Peyer's patch (tissue), 4 donors: ENCODE measurements at regions not wholly inside any gene's neighbourhood (a gene's known extent, or its start where the extent isn't known, plus 50 kb on each side); places are given as distances from the start of the nearest gene placed in this dataset.

Source experiments
- CTCF ChIP-seq, 6 experiments: fragments of 450-650 bp in 4 of 6; fragments of 200-600 bp in 2 of 6; sonication (generic) in 1 of 6; IDR thresholded peaks; one replicate each; pipeline ENCODE4 v1.5.1; 2017 to 2019; ENCODE audit warnings: antibody characterized with exemption in 6 of 6, mild to moderate bottlenecking in 3 of 6, moderate library complexity in 1 of 6
- POLR2A ChIP-seq, 2 donors: fragments of 450-650 bp; IDR thresholded peaks; one replicate each; pipeline ENCODE4 v1.5.1; 2017; ENCODE audit warnings: antibody characterized with exemption in 2 of 2, mild to moderate bottlenecking in 2 of 2, moderate library complexity in 2 of 2

- TF ChIP-seq CTCF (IDR thresholded peaks at IDR 0.05) (no peak), POLR2A (IDR thresholded peaks at IDR 0.05) (no peak)
Observed at GRCh38 chr14:28577187-28577586, 189.4 kb upstream of the FOXG1 start.
